SK-N-SH (cell line): ENCODE measurements at regions not wholly inside any gene's neighbourhood (a gene's known extent, or its start where the extent isn't known, plus 50 kb on each side); places are given as distances from the start of the nearest gene placed in this dataset.

Source experiments
- CHD2 ChIP-seq: fragments of 150-350 bp; IDR thresholded peaks from 2 replicates; pipeline ENCODE4 v1.6.1; 2018; ENCODE audit warnings: low read length; ENCODE audit not compliant: partially characterized antibody
- CTCF ChIP-seq: fragments of 200-600 bp; sonication (generic); IDR thresholded peaks from 2 replicates; pipeline ENCODE4 v1.6.1; 2017; ENCODE audit warnings: antibody characterized with exemption, mild to moderate bottlenecking, moderate library complexity
- ELF1 ChIP-seq: IDR thresholded peaks from 2 replicates; pipeline ENCODE4 v1.4.0; 2012
- FOSL2 ChIP-seq: IDR thresholded peaks from 2 replicates; pipeline ENCODE4 v1.4.0; 2012; ENCODE audit warnings: low read depth, mild to moderate bottlenecking, moderate library complexity, borderline replicate concordance
- MAX ChIP-seq: IDR thresholded peaks from 2 replicates; pipeline ENCODE4 v1.4.0; 2012; ENCODE audit warnings: low read depth
- NFIC ChIP-seq: IDR thresholded peaks from 2 replicates; pipeline ENCODE4 v1.4.0; 2012; ENCODE audit warnings: borderline replicate concordance
- POLR2AphosphoS5 ChIP-seq: IDR thresholded peaks from 2 replicates; pipeline ENCODE4 v1.6.1; 2012; ENCODE audit warnings: low read depth, low read length
- RFX5 ChIP-seq: IDR thresholded peaks from 2 replicates; pipeline ENCODE4 v1.6.1; 2012; ENCODE audit warnings: mild to moderate bottlenecking, improper control_type of control experiment, low read length
- SMC3 ChIP-seq: IDR thresholded peaks from 2 replicates; pipeline ENCODE4 v1.6.1; 2012; ENCODE audit warnings: low read depth, low read length, improper control_type of control experiment
- TAF1 ChIP-seq: IDR thresholded peaks from 2 replicates; pipeline ENCODE4 v1.6.1; 2012; ENCODE audit warnings: low read depth, mild to moderate bottlenecking, low read length, moderate library complexity, borderline replicate concordance
- YY1 ChIP-seq: IDR thresholded peaks from 2 replicates; pipeline ENCODE4 v1.4.0; 2012; ENCODE audit warnings: low read depth, mild to moderate bottlenecking

GRCh38 chr12:14086838-14087237 lies 105.4 kb upstream of the GRIN2B start:
- TF ChIP-seq SMC3 (no peak), POLR2AphosphoS5 (no peak), TAF1 (no peak), NFIC (no peak), YY1 (no peak), ELF1 (no peak), CTCF (no peak), CHD2 (no peak), MAX (no peak), FOSL2 (no peak), RFX5 (no peak)
